Upper lobe of left lung (tissue), 6 donors: ENCODE measurements at regions not wholly inside any gene's neighbourhood (a gene's known extent, or its start where the extent isn't known, plus 50 kb on each side); places are given as distances from the start of the nearest gene placed in this dataset.

ENCODE experiments used
- ATAC-seq, 2 donors: fragments of 200-7000 bp; cut with Tn5 transposase; one replicate each; pipeline ENCODE4 v1.9.1; 2022; ENCODE audit warnings: mild to moderate bottlenecking in 2 of 2, moderate library complexity in 2 of 2; ENCODE audit not compliant: low FRiP score in 2 of 2
- DNase-seq, 2 donors: peaks; one replicate each; pipeline ENCODE4 v3.0.0-alpha.2; 2019 to 2020
- H3K27ac ChIP-seq, 4 donors: fragments of 200-600 bp; sonication (generic); one replicate each; pipeline ENCODE4 v1.5.1; 2016 to 2019
- H3K27me3 ChIP-seq, 4 donors: fragments of 200-600 bp; sonication (generic); one replicate each; pipeline ENCODE4 v1.5.1; 2017 to 2019
- H3K36me3 ChIP-seq, 4 donors: fragments of 200-600 bp; sonication (generic); one replicate each; pipeline ENCODE4 v1.5.1; 2016 to 2019
- H3K4me1 ChIP-seq, 4 donors: fragments of 200-600 bp; sonication (generic); one replicate each; pipeline ENCODE4 v1.5.1; 2018 to 2019
- H3K4me3 ChIP-seq, 4 donors: fragments of 200-600 bp; sonication (generic); one replicate each; pipeline ENCODE4 v1.5.1; 2017 to 2019; ENCODE audit warnings: mild to moderate bottlenecking in 2 of 4, moderate library complexity in 1 of 4
- H3K9me3 ChIP-seq, 4 donors: fragments of 200-600 bp; sonication (generic); one replicate each; pipeline ENCODE4 v1.5.1; 2018 to 2019
- EP300 ChIP-seq, 4 donors: sonication (generic); formaldehyde crosslinking; IDR thresholded peaks; one replicate each; pipeline ENCODE4 v1.5.1; 2017; ENCODE audit warnings: antibody characterized with exemption in 4 of 4, control low read depth in 2 of 4
- POLR2A ChIP-seq, 4 donors: fragments of 450-650 bp; IDR thresholded peaks; one replicate each; pipeline ENCODE4 v1.5.1; 2016 to 2017; ENCODE audit warnings: antibody characterized with exemption in 4 of 4, mild to moderate bottlenecking in 2 of 4
- POLR2AphosphoS5 ChIP-seq, 2 donors: sonication (generic); formaldehyde crosslinking; IDR thresholded peaks; one replicate each; pipeline ENCODE4 v1.5.1; 2017; ENCODE audit warnings: antibody characterized with exemption in 2 of 2
- WGBS, 2 donors: methylation state at CpG; one replicate each; pipeline ENCODE4 v1.1.5; 2017 to 2018; 5-methylcytosine and 5-hydroxymethylcytosine counted together
- TF ChIP-seq, protein P1 (sequence below), 6 experiments: fragments of 450-650 bp in 4 of 6; fragments of 200-600 bp in 2 of 6; sonication (generic) in 2 of 6; IDR thresholded peaks; one replicate each; pipeline ENCODE4 v1.5.1; 2016 to 2019; ENCODE audit warnings: antibody characterized with exemption in 6 of 6
- donor health status: DM: no; HTN: no; CAD: no; lungs with moderate emphysema.
- donor health status: DM: no; HTN: yes; CAD: no; lungs with severe emphysema.

DNA sequence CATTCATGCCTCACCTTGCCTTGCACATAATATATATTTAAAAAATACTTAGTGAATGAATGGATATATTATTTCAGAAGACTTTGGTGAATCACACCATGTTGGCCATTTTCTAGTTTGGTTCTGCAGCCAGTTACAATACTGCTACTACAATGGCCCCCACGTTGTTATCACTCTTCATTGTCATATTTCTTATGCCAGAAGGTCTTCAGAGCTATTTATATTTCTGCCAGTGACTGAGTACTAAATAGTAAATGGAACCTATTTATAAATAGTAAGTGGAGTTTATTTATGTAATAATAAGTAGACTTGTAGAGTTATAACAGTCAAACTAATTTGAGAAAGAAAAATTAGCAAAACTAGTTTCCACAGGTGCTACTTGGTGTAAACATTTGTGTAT, 516.6 kb upstream of the SYT4 start:
- DNase-seq (no peak), ATAC-seq (no peak)
- TF ChIP-seq EP300 (IDR thresholded peaks at IDR 0.05) (no peak), POLR2A (IDR thresholded peaks at IDR 0.05) (no peak), POLR2AphosphoS5 (IDR thresholded peaks at IDR 0.05) (no peak)
- TF ChIP-seq, protein P1, sequence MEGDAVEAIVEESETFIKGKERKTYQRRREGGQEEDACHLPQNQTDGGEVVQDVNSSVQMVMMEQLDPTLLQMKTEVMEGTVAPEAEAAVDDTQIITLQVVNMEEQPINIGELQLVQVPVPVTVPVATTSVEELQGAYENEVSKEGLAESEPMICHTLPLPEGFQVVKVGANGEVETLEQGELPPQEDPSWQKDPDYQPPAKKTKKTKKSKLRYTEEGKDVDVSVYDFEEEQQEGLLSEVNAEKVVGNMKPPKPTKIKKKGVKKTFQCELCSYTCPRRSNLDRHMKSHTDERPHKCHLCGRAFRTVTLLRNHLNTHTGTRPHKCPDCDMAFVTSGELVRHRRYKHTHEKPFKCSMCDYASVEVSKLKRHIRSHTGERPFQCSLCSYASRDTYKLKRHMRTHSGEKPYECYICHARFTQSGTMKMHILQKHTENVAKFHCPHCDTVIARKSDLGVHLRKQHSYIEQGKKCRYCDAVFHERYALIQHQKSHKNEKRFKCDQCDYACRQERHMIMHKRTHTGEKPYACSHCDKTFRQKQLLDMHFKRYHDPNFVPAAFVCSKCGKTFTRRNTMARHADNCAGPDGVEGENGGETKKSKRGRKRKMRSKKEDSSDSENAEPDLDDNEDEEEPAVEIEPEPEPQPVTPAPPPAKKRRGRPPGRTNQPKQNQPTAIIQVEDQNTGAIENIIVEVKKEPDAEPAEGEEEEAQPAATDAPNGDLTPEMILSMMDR (IDR thresholded peaks at IDR 0.05), result no peak
- H3K36me3 ChIP-seq, result no peaks in the 10 kb centered on the region
- H3K4me3 ChIP-seq, result no peak overlapping the region
- no peaks in the 10 kb centered on the region for H3K4me1 ChIP-seq
- H3K27me3 ChIP-seq, result no peaks in the 10 kb centered on the region
- no peaks in the 10 kb centered on the region for H3K9me3 ChIP-seq
- 41 to 53% methylated on average over 1 of the region's 1 CpG for WGBS, 2 donors
- no peak overlapping the region for H3K27ac ChIP-seq

DNA sequence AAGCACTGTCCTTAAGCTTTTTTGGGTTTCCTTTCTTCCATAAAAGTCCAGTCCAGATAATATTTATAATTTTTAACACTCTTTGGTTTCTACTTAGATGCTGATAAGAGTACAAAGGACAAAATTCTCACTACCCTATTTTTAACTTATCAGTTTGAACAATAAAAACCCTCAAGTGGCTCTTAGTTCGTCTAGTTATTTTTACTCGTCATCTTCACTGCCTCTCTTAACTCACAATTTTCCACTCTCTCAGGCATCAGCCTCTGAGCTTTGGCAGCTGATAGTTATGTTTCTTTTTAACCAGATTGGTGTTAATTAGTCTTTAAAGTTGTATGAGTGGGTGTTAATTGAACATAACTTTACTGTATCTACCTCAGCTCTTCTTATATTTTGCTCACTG, 517.1 kb upstream of the SYT4 start:
- DNase-seq (no peak), ATAC-seq (no peak)
- no peaks in the 10 kb centered on the region for H3K36me3 ChIP-seq
- no peaks in the 10 kb centered on the region for H3K9me3 ChIP-seq
- no peak overlapping the region for H3K4me3 ChIP-seq
- TF ChIP-seq POLR2AphosphoS5 (IDR thresholded peaks at IDR 0.05) (no peak), POLR2A (IDR thresholded peaks at IDR 0.05) (no peak)
- TF ChIP-seq, protein P1 (IDR thresholded peaks at IDR 0.05), result no peak
- H3K4me1 ChIP-seq, result no peaks in the 10 kb centered on the region
- no peak overlapping the region for H3K27ac ChIP-seq
- WGBS, 2 donors, result 37 to 40% methylated on average over 2 of the region's 2 CpGs
- no peaks in the 10 kb centered on the region for H3K27me3 ChIP-seq

DNA sequence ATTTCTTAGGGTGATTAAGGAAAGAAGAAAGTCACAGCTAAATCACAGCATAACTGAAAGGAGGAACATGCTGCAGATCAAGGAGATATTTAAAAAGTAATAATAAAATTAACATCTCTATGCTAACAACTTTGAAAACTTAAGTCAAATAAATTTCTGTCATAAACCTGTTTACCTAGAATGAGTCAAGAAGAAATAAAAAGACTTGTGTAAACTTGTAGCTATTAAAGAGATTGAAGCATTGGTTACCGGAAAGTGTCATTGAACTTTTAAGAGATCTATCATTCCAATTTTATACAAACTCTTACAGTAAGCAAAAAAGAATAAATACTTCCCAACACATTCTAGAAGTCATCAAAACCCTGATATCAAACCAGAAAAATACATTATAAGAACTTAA, 520.1 kb upstream of the SYT4 start:
- Histone ChIP-seq H3K9me3 (no peaks in the 10 kb centered on the region), H3K4me3 (no peak overlapping the region), H3K4me1 (no peaks in the 10 kb centered on the region), H3K27me3 (no peaks in the 10 kb centered on the region), H3K27ac (no peak overlapping the region), H3K36me3 (no peaks in the 10 kb centered on the region)
- TF ChIP-seq EP300 (IDR thresholded peaks at IDR 0.05) (no peak), POLR2AphosphoS5 (IDR thresholded peaks at IDR 0.05) (no peak), POLR2A (IDR thresholded peaks at IDR 0.05) (no peak)
- TF ChIP-seq, protein P1 (IDR thresholded peaks at IDR 0.05), result no peak
- ATAC-seq, result no peak
- 86 to 92% methylated on average over 1 of the region's 1 CpG for WGBS, 2 donors
- no peak for DNase-seq

DNA sequence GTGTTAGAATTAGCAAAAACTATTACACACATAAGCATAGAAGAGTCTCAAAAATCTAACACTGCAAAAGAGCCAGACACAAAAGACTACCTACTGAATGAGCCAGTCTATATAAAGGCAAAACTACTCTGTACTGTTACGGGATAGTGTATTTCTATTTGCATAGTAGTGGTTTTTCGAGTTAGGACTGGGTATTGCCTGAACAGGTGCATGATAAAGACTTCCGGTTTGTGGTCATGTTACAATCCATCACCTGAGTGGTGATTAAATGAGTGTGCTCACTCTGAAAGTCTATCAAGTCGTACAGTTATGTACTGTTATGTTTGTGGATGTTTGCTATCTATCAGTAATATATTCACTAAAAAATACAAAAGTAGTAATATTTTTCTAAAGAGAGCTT, 523.3 kb upstream of the SYT4 start:
- H3K36me3 ChIP-seq, result no peaks in the 10 kb centered on the region
- H3K9me3 ChIP-seq, result no peaks in the 10 kb centered on the region
- H3K4me1 ChIP-seq, result no peaks in the 10 kb centered on the region
- no peak overlapping the region for H3K27ac ChIP-seq
- peak in 1 of 2 donors; percentile 22 for ATAC-seq
- 75 to 78% methylated on average over 4 of the region's 4 CpGs for WGBS, 2 donors
- TF ChIP-seq POLR2A (IDR thresholded peaks at IDR 0.05) (no peak), EP300 (IDR thresholded peaks at IDR 0.05) (no peak), POLR2AphosphoS5 (IDR thresholded peaks at IDR 0.05) (no peak)
- TF ChIP-seq, protein P1 (IDR thresholded peaks at IDR 0.05), result no peak
- H3K4me3 ChIP-seq, result no peak overlapping the region
- H3K27me3 ChIP-seq, result no peaks in the 10 kb centered on the region
- DNase-seq, result no peak

DNA sequence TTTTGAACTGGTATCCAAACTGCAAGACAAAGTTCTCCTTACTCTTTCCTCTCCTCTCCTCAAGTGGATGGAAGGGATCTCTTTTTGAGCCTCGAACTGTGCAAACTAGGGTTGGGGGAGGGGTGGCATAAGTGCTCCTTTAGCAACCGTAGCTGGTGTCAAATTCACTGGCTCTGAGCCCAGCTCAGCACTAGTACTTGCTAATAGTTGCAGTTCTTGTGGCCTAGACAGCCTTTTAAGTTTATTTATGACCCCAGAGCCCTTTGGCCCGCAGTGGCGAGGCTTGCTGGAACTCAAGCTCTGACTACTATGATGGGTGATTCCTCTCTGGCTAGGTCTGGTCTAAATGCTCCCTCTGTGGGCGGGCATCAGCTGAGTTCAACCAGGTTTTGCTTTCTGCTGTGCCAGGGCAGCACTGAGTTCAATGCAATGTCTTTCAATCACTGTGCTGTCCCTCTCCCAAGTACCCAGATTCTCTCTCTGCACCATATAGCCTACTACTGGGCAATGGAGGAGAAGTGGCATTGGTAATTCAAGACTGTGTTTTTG, 528.4 kb upstream of the SYT4 start:
- ATAC-seq, result no peak
- 37 to 51% methylated on average over 2 to 5 of the region's 5 CpGs for WGBS, 2 donors
- DNase-seq, result peak in 1 of 2 donors; percentile 25

More for the DNA sequence above, 528.4 kb upstream of the SYT4 start:
- Histone ChIP-seq H3K9me3 (no peaks in the 10 kb centered on the region), H3K4me3 (no peak overlapping the region), H3K27ac (no peak overlapping the region), H3K27me3 (no peaks in the 10 kb centered on the region), H3K4me1 (no peaks in the 10 kb centered on the region), H3K36me3 (no peaks in the 10 kb centered on the region)
- TF ChIP-seq, protein P1 (IDR thresholded peaks at IDR 0.05), result no peak
- TF ChIP-seq POLR2AphosphoS5 (IDR thresholded peaks at IDR 0.05) (no peak), EP300 (IDR thresholded peaks at IDR 0.05) (no peak), POLR2A (IDR thresholded peaks at IDR 0.05) (no peak)
